HL-60 (cell line): ENCODE measurements at regions not wholly inside any gene's neighbourhood (a gene's known extent, or its start where the extent isn't known, plus 50 kb on each side); places are given as distances from the start of the nearest gene placed in this dataset.

Experiments
- DNase-seq, 2 experiments: peaks; one replicate each; pipeline ENCODE4 v3.0.0-alpha.2; 2010 to 2020; ENCODE audit warnings: low read depth in 1 of 2, low spot score in 1 of 2
- H3K27ac ChIP-seq: fragments of 250-450 bp; sonication (Bioruptor Pico); replicated peaks from 2 replicates; pipeline ENCODE4 v1.5.1; 2020; ENCODE audit warnings: mild to moderate bottlenecking, moderate library complexity
- H3K27me3 ChIP-seq: fragments of 250-450 bp; sonication (Bioruptor Pico); 2 replicates; pipeline ENCODE4 v1.5.1; 2021; ENCODE audit warnings: mild to moderate bottlenecking, moderate library complexity; ENCODE audit not compliant: insufficient read depth, poor library complexity, severe bottlenecking
- H3K4me3 ChIP-seq: replicated peaks from 2 replicates; pipeline ENCODE4 v1.5.1; 2011; ENCODE audit warnings: mild to moderate bottlenecking, control low read depth, low read length; ENCODE audit not compliant: insufficient read depth
- CTCF ChIP-seq: IDR thresholded peaks from one replicate; pipeline ENCODE4 v1.5.1; 2011; ENCODE audit warnings: low read length, control low read depth, inconsistent platforms; ENCODE audit not compliant: insufficient read depth
- GABPA ChIP-seq: IDR thresholded peaks from 2 replicates; pipeline ENCODE4 v1.6.1; 2012; ENCODE audit warnings: low read depth
- POLR2AphosphoS5 ChIP-seq: IDR thresholded peaks from 2 replicates; pipeline ENCODE4 v1.6.1; 2012; ENCODE audit warnings: low read depth
- SPI1 ChIP-seq: IDR thresholded peaks from 2 replicates; pipeline ENCODE4 v1.6.1; 2012; ENCODE audit warnings: low read depth, mild to moderate bottlenecking, borderline replicate concordance
- TF ChIP-seq, protein P1 (sequence below): IDR thresholded peaks from 2 replicates; pipeline ENCODE4 v1.6.1; 2012; ENCODE audit warnings: low read depth; ENCODE audit not compliant: insufficient replicate concordance

- TF ChIP-seq GABPA (no peak), CTCF (no peak), POLR2AphosphoS5 (no peak), SPI1 (no peak)
- TF ChIP-seq, protein P1, sequence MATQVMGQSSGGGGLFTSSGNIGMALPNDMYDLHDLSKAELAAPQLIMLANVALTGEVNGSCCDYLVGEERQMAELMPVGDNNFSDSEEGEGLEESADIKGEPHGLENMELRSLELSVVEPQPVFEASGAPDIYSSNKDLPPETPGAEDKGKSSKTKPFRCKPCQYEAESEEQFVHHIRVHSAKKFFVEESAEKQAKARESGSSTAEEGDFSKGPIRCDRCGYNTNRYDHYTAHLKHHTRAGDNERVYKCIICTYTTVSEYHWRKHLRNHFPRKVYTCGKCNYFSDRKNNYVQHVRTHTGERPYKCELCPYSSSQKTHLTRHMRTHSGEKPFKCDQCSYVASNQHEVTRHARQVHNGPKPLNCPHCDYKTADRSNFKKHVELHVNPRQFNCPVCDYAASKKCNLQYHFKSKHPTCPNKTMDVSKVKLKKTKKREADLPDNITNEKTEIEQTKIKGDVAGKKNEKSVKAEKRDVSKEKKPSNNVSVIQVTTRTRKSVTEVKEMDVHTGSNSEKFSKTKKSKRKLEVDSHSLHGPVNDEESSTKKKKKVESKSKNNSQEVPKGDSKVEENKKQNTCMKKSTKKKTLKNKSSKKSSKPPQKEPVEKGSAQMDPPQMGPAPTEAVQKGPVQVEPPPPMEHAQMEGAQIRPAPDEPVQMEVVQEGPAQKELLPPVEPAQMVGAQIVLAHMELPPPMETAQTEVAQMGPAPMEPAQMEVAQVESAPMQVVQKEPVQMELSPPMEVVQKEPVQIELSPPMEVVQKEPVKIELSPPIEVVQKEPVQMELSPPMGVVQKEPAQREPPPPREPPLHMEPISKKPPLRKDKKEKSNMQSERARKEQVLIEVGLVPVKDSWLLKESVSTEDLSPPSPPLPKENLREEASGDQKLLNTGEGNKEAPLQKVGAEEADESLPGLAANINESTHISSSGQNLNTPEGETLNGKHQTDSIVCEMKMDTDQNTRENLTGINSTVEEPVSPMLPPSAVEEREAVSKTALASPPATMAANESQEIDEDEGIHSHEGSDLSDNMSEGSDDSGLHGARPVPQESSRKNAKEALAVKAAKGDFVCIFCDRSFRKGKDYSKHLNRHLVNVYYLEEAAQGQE: no peak
- H3K4me3 ChIP-seq: no peak overlapping the region
- H3K27me3 ChIP-seq: no peaks in the 10 kb centered on the region
- DNase-seq: no peak
- no peak overlapping the region for H3K27ac ChIP-seq
Observed at GRCh38 chrX:43000121-43000520, 222.2 kb upstream of the PPP1R2C start.

- DNase-seq: peak in 1 of 2 experiments; percentile 5
- H3K4me3 ChIP-seq: no peak overlapping the region
- TF ChIP-seq GABPA (no peak), SPI1 (peak; percentile 55; the same call in 1 of the 2 replicates), POLR2AphosphoS5 (no peak), CTCF (no peak)
- TF ChIP-seq, protein P1: no peak
- H3K27ac ChIP-seq: no peak overlapping the region
- H3K27me3 ChIP-seq: no peaks in the 10 kb centered on the region
Observed at GRCh38 chrX:43002526-43003203, 224.7 kb upstream of the PPP1R2C start.

DNA sequence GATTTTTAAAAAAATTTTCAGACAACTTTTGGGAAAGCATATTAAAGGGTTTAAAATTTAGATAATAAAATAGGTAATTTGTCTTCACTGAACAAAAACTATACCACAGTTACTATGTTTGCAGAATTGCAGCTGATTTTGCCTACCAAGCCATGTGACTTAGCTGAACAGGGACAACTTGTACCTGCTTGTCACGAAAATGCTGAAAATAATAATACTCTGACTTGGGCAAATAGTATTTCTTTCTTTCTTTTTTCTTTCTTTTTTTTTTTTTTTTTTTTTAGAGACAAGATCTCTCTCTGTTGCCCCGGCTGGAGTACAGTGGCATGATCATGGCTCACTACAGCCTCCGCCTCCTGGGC, 225.2 kb upstream of the PPP1R2C start:
- DNase-seq: no peak
- Histone ChIP-seq H3K4me3 (no peak overlapping the region), H3K27ac (no peak overlapping the region), H3K27me3 (no peaks in the 10 kb centered on the region)
- no peak for TF ChIP-seq POLR2AphosphoS5
- TF ChIP-seq SPI1: no peak
- TF ChIP-seq CTCF: no peak
- TF ChIP-seq, protein P1: no peak
- no peak for TF ChIP-seq GABPA
